ENCODE measurements at regions not wholly inside any gene's neighbourhood (a gene's known extent, or its start where the extent isn't known, plus 50 kb on each side); places are given as distances from the start of the nearest gene placed in this dataset.

DNA sequence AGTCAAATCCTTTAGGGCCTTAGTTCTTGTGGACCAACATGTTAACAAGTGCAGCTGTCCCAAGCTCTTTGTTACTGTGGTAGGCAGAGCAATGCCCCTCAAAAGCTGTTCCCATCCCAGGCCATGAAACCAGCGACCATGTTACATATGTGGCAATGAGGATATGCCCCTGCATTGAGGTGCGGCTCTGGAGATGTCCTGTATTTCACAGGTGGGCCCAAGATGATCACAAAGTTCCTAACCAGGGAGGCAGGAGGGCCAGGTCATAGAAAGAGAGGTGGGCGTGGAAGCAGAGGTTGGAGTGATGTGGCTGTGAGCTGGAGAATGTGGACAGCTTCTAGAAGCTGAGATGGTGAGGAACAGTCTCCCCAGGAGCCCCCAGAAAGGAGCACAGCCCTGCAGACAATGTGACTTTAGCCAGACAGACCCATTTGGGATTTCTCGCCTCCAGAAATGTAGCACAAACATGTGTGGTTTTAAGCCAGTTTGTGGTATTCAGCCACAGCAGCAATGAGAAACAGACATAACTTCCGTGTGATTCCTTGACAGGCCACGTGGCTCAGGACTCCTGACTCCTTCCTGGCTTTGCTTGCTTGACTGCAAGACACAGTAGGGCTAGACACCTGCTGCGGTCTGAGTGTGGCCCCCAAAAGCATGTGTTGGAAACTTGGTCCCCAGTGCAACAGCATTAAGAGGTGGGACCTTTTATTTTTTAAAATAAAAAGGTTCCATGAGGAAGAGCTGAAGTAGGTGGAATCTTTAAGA, 778.3 kb downstream of the KCNJ18 start (continued):
- TF ChIP-seq, protein P1, sequence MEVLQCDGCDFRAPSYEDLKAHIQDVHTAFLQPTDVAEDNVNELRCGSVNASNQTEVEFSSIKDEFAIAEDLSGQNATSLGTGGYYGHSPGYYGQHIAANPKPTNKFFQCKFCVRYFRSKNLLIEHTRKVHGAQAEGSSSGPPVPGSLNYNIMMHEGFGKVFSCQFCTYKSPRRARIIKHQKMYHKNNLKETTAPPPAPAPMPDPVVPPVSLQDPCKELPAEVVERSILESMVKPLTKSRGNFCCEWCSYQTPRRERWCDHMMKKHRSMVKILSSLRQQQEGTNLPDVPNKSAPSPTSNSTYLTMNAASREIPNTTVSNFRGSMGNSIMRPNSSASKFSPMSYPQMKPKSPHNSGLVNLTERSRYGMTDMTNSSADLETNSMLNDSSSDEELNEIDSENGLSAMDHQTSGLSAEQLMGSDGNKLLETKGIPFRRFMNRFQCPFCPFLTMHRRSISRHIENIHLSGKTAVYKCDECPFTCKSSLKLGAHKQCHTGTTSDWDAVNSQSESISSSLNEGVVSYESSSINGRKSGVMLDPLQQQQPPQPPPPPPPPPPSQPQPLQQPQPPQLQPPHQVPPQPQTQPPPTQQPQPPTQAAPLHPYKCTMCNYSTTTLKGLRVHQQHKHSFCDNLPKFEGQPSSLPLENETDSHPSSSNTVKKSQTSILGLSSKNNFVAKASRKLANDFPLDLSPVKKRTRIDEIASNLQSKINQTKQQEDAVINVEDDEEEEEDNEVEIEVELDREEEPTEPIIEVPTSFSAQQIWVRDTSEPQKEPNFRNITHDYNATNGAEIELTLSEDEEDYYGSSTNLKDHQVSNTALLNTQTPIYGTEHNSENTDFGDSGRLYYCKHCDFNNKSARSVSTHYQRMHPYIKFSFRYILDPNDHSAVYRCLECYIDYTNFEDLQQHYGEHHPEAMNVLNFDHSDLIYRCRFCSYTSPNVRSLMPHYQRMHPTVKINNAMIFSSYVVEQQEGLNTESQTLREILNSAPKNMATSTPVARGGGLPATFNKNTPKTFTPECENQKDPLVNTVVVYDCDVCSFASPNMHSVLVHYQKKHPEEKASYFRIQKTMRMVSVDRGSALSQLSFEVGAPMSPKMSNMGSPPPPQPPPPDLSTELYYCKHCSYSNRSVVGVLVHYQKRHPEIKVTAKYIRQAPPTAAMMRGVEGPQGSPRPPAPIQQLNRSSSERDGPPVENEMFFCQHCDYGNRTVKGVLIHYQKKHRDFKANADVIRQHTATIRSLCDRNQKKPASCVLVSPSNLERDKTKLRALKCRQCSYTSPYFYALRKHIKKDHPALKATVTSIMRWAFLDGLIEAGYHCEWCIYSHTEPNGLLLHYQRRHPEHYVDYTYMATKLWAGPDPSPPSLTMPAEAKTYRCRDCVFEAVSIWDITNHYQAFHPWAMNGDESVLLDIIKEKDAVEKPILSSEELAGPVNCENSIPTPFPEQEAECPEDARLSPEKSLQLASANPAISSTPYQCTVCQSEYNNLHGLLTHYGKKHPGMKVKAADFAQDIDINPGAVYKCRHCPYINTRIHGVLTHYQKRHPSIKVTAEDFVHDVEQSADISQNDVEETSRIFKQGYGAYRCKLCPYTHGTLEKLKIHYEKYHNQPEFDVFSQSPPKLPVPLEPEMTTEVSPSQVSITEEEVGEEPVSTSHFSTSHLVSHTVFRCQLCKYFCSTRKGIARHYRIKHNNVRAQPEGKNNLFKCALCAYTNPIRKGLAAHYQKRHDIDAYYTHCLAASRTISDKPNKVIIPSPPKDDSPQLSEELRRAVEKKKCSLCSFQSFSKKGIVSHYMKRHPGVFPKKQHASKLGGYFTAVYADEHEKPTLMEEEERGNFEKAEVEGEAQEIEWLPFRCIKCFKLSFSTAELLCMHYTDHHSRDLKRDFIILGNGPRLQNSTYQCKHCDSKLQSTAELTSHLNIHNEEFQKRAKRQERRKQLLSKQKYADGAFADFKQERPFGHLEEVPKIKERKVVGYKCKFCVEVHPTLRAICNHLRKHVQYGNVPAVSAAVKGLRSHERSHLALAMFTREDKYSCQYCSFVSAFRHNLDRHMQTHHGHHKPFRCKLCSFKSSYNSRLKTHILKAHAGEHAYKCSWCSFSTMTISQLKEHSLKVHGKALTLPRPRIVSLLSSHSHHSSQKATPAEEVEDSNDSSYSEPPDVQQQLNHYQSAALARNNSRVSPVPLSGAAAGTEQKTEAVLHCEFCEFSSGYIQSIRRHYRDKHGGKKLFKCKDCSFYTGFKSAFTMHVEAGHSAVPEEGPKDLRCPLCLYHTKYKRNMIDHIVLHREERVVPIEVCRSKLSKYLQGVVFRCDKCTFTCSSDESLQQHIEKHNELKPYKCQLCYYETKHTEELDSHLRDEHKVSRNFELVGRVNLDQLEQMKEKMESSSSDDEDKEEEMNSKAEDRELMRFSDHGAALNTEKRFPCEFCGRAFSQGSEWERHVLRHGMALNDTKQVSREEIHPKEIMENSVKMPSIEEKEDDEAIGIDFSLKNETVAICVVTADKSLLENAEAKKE (CRISPR knock-in tag; IDR thresholded peaks at IDR 0.05): no peak
- no peak for TF ChIP-seq EZH2 (IDR thresholded peaks at IDR 0.05; ENCODE audit: low read depth, unreplicated experiment)
- TF ChIP-seq JUNB (IDR thresholded peaks at IDR 0.05; ENCODE audit: unreplicated experiment): no peak
- TF ChIP-seq, protein P2, sequence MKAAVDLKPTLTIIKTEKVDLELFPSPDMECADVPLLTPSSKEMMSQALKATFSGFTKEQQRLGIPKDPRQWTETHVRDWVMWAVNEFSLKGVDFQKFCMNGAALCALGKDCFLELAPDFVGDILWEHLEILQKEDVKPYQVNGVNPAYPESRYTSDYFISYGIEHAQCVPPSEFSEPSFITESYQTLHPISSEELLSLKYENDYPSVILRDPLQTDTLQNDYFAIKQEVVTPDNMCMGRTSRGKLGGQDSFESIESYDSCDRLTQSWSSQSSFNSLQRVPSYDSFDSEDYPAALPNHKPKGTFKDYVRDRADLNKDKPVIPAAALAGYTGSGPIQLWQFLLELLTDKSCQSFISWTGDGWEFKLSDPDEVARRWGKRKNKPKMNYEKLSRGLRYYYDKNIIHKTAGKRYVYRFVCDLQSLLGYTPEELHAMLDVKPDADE (IDR thresholded peaks at IDR 0.05): no peak
- no peak for TF ChIP-seq ZNF114 (CRISPR knock-in tag; IDR thresholded peaks at IDR 0.05)
- no peak for TF ChIP-seq POLR2AphosphoS5 (IDR thresholded peaks at IDR 0.05; ENCODE audit: low read depth)
- TF ChIP-seq CREB1 (CRISPR knock-in tag; IDR thresholded peaks at IDR 0.05; ENCODE audit: low read depth): no peak
- TF ChIP-seq NANOG (IDR thresholded peaks at IDR 0.05; ENCODE audit: borderline replicate concordance): no peak

DNA sequence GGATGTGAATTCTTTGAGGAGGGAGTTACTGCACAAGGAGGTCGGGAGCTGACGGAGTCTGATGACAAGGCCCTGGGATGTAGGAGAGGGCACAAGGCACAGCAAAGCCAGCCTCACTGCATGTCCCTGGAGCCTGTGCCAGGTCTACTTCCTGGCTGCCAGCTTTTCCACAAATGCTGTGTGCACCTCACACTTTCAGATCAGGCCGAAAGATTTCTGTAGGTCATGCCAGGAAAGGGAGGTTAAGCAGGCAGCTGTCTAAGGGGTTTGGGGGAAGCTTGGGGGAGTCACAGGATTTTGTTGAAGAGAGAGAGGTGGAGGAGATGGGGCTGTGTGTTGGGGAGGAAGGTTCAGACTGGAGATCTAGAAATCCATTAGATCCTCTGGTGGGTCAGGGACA, 792.5 kb downstream of the KCNJ18 start:
- Histone ChIP-seq H3K27ac (ENCODE audit: low read depth) (no peak overlapping the region), H2AFZ (no peak overlapping the region), H4K20me1 (replicated peaks; ENCODE audit: insufficient read depth) (no peaks in the 10 kb centered on the region), H3K79me2 (replicated peaks; ENCODE audit: insufficient read depth) (no peaks in the 10 kb centered on the region), H3K27me3 (ENCODE audit: insufficient read depth) (no peaks in the 10 kb centered on the region), H3K4me3 (no peak overlapping the region), H3F3A (replicated peaks; ENCODE audit: low read depth) (no peaks in the 10 kb centered on the region), H3K4me2 (no peak overlapping the region), H3K4me1 (ENCODE audit: insufficient read depth) (no peaks in the 10 kb centered on the region), H3K9me2 (ENCODE audit: insufficient read depth) (no peaks in the 10 kb centered on the region), H3K36me3 (ENCODE audit: insufficient read depth) (no peaks in the 10 kb centered on the region)
- ATAC-seq: no peak
- Mint-ChIP-seq H3K4me1 (no peaks in the 10 kb centered on the region), H3K36me3 (ENCODE audit: low read depth) (peaks cover 37% of the 10 kb centered on the region), H3K27ac (no peak overlapping the region), H3K27me3 (ENCODE audit: insufficient read depth, low read depth, poor library complexity) (no peaks in the 10 kb centered on the region), H3K9me3 (peaks cover 98% of the 10 kb centered on the region), H3K4me3 (no peak overlapping the region)
- DNase-seq (ENCODE audit: low spot score): no peak
- no peak for TF ChIP-seq EZH2 (IDR thresholded peaks at IDR 0.05; ENCODE audit: low read depth, unreplicated experiment)
- TF ChIP-seq, protein P2 (IDR thresholded peaks at IDR 0.05): no peak
- no peak for TF ChIP-seq NANOG (IDR thresholded peaks at IDR 0.05; ENCODE audit: borderline replicate concordance)
- TF ChIP-seq, protein P3, sequence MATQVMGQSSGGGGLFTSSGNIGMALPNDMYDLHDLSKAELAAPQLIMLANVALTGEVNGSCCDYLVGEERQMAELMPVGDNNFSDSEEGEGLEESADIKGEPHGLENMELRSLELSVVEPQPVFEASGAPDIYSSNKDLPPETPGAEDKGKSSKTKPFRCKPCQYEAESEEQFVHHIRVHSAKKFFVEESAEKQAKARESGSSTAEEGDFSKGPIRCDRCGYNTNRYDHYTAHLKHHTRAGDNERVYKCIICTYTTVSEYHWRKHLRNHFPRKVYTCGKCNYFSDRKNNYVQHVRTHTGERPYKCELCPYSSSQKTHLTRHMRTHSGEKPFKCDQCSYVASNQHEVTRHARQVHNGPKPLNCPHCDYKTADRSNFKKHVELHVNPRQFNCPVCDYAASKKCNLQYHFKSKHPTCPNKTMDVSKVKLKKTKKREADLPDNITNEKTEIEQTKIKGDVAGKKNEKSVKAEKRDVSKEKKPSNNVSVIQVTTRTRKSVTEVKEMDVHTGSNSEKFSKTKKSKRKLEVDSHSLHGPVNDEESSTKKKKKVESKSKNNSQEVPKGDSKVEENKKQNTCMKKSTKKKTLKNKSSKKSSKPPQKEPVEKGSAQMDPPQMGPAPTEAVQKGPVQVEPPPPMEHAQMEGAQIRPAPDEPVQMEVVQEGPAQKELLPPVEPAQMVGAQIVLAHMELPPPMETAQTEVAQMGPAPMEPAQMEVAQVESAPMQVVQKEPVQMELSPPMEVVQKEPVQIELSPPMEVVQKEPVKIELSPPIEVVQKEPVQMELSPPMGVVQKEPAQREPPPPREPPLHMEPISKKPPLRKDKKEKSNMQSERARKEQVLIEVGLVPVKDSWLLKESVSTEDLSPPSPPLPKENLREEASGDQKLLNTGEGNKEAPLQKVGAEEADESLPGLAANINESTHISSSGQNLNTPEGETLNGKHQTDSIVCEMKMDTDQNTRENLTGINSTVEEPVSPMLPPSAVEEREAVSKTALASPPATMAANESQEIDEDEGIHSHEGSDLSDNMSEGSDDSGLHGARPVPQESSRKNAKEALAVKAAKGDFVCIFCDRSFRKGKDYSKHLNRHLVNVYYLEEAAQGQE (IDR thresholded peaks at IDR 0.05; ENCODE audit: unreplicated experiment): no peak
- TF ChIP-seq ZNF331 (CRISPR knock-in tag; IDR thresholded peaks at IDR 0.05; ENCODE audit: low read depth): no peak
